Hippocampal formation (tissue), 2 donors: ENCODE measurements at regions not wholly inside any gene's neighbourhood (a gene's known extent, or its start where the extent isn't known, plus 50 kb on each side); places are given as distances from the start of the nearest gene placed in this dataset.

Source experiments
- DNase-seq, 2 donors: peaks; one replicate each; lab custom pipeline; 2025; lab: John Stamatoyannopoulos, UW

- DNase-seq: no peak
Observed at GRCh38 chr12:20260851-20261250, 107.5 kb upstream of the PDE3A start.

- DNase-seq: no peak
Observed at GRCh38 chr12:20262119-20262518, 106.2 kb upstream of the PDE3A start.

- DNase-seq: no peak
Observed at GRCh38 chr12:20264026-20264425, 104.3 kb upstream of the PDE3A start.

- DNase-seq: no peak
Observed at GRCh38 chr12:20264608-20265114, 103.7 kb upstream of the PDE3A start.

GRCh38 chr12:20268121-20268732, 100.1 kb upstream of the PDE3A start:
- DNase-seq: no peak

- no peak for DNase-seq
Observed at GRCh38 chr12:20268771-20269170, 99.6 kb upstream of the PDE3A start.

- no peak for DNase-seq
Observed at GRCh38 chr12:20269337-20270067, 98.8 kb upstream of the PDE3A start.

- no peak for DNase-seq
Observed at GRCh38 chr12:20270557-20270956, 97.8 kb upstream of the PDE3A start.

- DNase-seq: no peak
Observed at GRCh38 chr12:20272161-20272560, 96.2 kb upstream of the PDE3A start.

- no peak for DNase-seq
Observed at GRCh38 chr12:20272801-20273200, 95.5 kb upstream of the PDE3A start.

- no peak for DNase-seq
Observed at GRCh38 chr12:20274008-20274407, 94.3 kb upstream of the PDE3A start.

GRCh38 chr12:20278276-20278675, 90.1 kb upstream of the PDE3A start:
- DNase-seq: no peak

GRCh38 chr12:20280515-20280914, 87.8 kb upstream of the PDE3A start:
- DNase-seq: no peak

- DNase-seq: no peak
Observed at GRCh38 chr12:20282401-20282800, 85.9 kb upstream of the PDE3A start.

GRCh38 chr12:20283482-20283881, 84.9 kb upstream of the PDE3A start:
- no peak for DNase-seq

- no peak for DNase-seq
Observed at GRCh38 chr12:20289520-20289919, 78.8 kb upstream of the PDE3A start.

GRCh38 chr12:20300457-20300856, 67.9 kb upstream of the PDE3A start:
- DNase-seq: no peak

- DNase-seq: no peak
Observed at GRCh38 chr12:20305470-20305869, 62.9 kb upstream of the PDE3A start.

GRCh38 chr12:20309504-20310148, 58.7 kb upstream of the PDE3A start:
- no peak for DNase-seq

- DNase-seq: no peak
Observed at GRCh38 chr12:20314328-20314727, 54.0 kb upstream of the PDE3A start.

GRCh38 chr12:20317554-20317953, 50.8 kb upstream of the PDE3A start:
- no peak for DNase-seq
